GM18499 (cell line): ENCODE measurements at regions not wholly inside any gene's neighbourhood (a gene's known extent, or its start where the extent isn't known, plus 50 kb on each side); places are given as distances from the start of the nearest gene placed in this dataset.

Experiments used
- ATAC-seq: cut with Tn5 transposase; IDR thresholded peaks from one replicate; pipeline ENCODE4 v1.9.1; 2021; ENCODE audit warnings: moderate number of reproducible peaks; ENCODE audit not compliant: insufficient read depth, unreplicated experiment

DNA sequence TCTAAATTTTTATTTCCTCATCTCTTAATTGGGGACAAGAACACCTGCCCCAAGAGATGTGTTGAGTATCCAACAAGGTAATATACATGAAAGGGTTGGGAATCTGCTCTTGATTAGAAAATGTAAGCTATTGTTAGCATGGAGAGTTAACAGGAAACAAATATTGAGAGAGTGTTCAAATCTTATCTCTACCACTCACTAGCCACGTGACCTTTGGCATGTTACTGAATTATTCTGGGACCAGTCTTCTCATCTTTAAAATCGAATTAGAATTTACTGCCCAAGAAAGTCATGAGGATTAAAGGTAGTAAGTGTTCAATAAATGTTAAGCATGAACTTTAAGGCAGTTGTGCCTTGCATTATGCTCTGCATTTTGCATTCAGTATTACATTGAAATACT, 184.7 kb downstream of the MID1IP1 start:
- no peak for ATAC-seq

DNA sequence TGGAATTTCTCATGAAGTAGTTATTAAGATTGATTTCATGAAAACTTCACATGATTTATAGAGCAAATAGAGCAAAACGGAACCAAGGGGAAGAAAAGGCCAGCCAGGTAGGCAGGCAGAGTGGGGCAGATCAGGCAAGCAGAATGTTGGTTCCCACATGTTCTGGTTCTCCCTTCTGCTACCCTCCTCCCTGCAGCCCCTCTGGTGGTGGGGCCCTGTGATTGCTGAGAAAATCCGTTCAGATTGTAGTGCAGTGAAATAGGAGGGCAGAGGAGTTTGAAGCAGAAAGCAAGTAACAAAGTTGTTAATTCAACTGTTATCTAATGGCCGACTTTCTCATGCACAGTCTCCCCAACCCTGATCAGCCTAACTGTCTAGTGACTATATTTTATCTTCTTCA, 185.3 kb downstream of the MID1IP1 start:
- no peak for ATAC-seq

DNA sequence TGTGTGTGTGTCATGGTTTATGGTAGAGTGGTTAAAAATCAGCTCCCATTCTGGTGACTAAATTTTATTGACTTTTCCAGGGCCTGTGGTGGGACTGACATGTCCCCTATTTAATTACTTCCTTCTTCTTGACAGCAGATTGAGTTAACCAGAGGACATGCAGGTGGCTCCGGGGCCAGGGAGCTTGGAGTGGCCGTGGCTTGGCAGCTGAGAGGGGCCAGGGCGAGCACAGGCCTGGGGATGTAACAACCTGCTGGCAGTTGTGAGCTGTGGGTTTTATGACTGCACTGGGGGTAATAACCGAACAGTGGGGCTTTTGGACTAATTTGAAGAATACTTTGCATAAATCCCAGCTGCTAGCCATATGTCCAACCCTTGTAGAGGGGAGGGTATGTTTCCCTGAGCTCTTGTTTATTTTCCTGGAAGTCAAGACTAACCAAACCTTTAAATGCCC, 186.0 kb downstream of the MID1IP1 start:
- no peak for ATAC-seq

DNA sequence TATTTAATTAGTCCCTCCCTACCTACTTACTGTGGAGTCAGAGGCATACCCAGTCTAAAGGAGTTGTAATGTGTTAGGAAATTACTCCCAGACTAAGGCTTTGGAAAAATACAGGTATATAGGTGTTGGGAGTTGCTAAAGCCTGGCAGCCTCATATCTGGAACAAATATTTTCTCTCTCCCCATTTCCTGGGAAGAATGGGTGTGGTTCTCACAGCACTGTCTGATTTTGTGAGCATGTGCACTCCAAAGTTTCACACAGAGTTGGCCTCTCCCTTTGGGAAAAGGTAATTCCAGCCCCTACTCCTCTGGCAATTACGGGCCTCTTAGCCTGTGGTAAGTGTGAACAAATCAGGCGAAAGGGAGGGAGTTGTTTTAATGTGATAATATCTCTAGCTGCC, 187.0 kb downstream of the MID1IP1 start:
- no peak for ATAC-seq

DNA sequence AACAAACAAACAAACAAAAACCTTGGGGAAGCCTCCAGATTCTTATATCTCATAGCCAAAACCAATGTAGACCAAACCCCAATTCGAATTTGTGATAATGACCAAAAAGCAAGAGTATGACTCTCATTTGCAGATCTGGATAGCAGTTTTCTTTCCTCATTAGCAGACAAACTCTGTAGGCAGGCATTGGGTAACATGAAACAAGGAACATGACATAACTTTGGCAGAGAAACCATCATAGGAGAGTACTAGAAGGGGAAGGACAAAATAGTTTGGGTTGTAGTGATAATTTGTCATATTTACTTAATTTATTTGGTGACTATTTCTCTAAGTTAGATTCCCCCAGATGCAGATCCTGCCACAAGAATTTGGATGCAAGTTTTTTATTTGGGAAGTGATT, 187.8 kb downstream of the MID1IP1 start:
- no peak for ATAC-seq

DNA sequence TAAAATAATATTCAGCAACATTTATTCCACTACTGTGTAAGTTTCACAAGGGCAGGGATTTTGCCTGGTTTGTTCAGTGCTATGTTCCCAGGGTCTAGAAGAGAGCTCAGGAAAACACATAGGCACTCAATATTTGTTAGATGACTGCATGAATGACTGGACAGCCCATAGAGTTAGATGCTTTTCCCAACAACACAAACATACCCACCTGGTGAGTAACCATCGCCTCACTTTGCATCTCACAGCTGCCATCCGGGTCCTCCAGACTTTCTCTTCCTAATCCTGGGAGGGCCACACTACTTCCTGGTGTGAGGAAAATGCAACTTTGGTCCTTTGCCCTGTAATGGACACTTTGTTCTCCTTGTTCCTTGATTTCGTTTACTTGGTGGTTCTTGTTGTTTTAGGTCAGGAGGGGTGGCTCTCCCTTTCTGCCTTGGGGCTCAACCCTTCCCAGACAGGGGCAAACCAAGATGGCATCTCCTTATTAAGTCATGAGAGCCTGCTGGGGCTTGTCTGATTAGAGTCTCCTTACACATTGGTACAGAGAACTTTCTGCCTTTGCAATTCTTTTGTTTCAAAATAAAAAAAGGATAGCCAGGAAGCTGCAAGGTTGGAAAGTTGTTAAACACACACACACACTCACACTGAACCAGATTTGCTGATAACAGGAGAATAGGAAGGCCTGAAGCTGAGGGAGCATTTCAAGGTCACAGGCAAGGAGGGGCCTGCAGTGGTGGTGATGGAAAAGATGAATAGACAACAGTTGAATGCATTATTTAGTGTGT, 190.6 kb downstream of the MID1IP1 start:
- no peak for ATAC-seq

DNA sequence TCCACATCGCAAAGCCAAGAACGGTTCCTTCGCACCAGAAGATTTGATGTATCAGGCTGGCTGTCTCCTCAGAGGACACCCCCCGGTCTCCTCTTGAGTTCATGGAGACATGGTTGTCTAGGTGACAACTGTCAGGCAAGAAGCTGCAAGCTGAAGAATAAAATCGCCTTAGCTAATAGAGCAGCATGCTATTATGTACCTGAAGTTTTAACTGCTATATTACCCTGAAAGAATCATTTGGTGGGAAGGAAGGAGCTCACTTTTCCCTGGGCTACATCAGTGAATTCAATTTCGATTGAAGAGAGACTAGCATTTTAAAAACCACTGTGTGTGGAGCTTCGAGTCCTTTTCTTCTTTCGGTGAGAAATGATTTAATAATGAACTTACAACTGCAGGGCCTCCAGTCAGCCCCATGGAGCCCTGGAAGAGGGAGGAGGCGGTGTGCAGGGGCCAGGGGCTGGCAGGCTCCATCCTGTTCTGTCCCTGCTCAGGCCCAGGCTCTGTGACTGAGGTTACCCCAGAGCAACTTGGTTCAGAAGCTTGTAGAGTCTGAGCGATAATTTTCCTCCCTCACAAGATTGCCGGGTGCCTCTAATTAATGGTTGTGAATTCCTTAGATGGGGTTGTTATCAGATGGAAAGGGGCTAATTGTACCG, 191.3 kb downstream of the MID1IP1 start:
- no peak for ATAC-seq

DNA sequence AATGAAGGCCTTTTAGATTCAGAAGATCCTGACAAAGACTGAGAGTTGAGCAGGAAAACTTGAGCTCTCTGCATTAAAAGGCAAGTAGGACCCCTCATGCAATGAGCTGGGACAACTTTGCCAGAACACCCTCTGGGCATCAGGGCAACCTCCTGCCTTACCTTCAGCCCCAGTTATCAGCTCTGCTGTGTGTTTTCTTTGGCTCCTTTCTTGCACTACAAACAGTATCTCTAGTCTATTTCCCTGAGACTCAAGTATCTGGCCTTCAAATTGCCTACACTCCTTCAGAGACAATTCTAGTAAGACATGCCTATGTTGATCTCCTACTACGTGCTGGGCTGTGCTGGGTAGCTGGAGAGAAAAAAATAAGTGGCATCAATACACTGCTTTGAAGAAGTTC, 192.2 kb downstream of the MID1IP1 start:
- ATAC-seq, result no peak

DNA sequence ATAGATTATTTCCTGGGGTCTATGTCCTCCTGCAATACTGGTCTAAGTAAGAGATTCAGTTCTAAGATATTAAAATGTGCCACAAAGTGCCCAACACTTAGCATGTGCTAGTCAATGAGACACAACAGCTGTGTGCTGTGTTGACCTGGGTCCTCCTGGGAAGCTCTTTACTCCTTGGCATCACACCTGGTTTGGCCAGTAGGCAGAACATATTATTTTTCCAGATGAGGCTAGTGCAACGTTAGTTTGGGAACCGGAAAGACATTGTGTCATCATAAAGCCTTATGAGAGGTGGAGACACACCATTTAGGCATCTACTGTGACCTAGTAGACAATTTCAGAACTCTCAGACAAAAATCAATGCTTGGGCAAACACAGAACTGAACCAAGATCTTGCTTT, 197.8 kb downstream of the MID1IP1 start:
- ATAC-seq, result no peak

DNA sequence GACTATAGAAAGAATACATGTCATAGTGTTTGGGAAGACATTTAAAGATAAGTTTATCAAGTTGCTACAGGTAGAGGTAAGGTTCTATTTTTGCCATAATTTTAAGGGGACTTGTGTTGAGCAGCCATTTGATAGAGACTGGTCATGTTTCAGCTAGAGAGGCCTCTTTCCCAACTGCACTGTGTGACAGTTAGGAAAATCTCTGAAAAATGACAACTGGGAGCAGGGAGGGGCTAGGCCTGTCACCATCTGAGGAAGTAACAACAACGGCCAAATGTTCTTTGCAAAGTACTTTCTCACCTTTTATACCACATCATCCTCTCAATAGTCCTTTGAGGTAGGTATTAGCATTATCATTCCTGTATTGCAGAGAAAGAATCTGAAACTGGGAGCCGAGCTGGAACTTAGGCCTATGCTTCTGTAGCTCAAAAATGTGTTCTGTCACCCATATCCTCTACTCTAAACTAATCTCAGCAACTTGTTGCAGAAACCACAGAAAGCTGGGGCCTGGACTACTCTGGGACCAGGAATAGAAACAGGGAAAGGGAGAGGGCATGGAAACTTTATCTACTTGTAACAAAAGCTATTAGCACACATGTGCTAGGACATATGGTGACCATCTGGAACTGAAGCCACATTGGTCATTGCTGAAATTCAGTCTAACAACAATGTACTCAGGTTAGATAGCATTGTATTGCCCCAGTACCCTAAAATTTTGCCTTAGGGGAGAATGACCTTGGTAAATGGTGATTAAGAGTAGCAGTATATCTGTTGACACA, 198.9 kb downstream of the MID1IP1 start:
- ATAC-seq, result no peak

DNA sequence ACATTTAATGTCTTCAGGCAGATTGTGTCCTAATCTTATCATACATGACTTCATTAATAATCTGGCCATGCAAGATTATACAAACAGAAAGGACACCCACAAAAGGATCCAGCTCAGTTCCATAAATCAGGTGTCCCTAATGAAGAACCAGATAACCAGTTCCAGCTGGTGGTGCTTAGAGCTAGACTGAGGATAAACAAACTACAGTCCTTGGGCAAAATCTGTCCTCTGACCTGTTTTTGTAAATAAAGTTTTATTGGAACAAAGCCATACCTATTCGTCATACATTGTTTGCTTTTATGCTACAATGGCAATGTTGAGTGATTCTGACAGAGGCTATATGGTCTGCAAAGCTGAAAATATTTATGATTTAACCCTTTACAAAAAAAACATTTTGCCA, 199.5 kb downstream of the MID1IP1 start:
- ATAC-seq, result no peak

DNA sequence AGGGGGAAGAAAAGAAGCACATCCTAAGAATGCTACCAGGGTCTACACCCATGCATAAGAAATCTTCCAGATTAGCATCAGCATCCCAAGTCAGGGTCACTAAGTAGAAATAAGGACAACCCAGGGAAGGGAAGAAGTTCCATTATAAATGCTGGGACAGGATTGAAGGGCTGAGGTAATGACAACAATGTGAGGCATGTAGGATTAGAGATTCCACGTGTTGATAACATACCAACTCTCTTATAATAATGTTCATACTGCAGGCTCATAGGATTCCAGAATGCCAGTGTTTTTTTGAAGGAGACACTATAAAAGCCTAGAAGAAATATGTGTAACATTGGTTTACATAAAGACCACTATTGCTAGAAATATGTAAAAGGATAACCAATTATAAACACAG, 201.2 kb downstream of the MID1IP1 start:
- ATAC-seq, result no peak

DNA sequence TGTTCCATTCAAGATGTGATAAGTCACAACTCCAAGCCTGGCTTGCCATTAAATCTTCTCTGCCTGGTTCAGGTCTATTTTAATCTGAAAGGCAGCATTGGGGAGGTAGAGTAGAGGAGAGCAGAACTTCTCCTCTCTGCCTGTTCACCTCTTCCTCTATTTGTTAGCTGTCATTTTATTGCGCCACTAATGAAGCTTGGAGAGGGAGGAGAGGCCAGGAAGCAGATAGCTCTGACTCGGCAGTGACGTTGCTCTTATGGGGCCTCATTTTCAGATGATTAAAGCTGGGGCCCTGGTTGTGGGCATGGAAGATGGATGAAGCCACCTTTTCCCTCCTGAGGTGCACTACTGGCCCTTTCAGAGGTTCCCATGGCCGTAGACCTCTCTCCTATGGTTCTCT, 207.3 kb downstream of the MID1IP1 start:
- ATAC-seq, result no peak

DNA sequence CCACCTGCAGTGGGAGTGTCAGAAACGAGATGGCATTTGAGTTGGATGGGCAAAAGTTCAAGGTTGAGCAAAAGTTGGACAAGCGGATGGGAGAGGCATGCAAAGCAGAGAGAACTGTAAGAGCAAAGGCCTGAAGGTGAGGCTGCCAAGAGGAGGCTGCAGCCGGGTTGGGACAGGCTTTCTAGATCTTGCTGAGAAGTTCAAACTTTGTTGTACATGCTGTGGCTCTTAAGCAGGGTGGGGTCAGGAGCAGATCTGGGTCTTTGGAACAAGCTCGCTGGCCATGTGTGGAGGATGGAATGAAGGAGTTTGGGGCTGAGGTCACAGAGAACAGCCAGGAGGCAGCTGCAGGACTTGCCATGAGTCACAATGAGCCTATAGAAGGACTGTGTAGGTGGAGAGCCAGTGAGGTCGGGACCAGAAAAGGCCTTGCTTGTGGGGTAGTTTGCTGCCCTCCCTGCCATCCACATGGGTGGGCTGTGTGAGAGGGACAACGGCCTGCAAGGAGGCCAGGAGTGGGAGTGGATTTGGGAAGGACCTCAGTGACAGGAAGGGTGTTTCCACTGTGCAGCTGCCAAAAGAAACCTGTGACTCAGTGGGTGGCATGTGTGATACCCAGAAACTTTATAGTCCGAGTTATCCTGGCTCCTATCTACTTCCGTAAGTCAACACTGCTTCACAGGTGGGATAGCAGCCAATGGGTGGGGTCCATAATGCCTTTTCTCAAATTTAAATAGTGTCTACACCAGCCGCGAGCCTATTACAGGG, 210.4 kb downstream of the MID1IP1 start:
- no peak for ATAC-seq

DNA sequence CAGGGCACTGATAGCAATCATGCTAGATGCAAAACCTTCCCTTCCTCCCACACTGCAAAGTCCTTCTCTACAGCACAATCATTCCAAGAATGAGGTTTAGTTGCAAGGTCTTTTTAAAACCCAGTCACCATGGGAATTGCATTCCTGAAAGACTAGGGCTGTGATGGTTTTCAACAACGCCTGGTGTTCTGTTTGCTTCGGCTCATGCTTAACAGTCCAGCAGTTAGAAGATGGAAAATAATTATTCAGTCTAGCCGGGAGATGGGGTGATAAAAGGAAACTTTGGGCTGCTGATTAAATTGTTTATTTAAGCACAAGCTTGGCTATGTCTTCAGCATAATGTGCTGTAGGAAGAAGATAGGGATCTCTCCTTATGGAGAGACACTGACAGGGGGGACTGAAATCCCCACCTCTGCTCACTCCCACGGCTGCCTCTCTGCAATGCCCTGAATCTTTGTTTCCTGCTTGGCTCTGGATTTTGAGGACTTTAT, 211.4 kb downstream of the MID1IP1 start:
- ATAC-seq, result no peak

DNA sequence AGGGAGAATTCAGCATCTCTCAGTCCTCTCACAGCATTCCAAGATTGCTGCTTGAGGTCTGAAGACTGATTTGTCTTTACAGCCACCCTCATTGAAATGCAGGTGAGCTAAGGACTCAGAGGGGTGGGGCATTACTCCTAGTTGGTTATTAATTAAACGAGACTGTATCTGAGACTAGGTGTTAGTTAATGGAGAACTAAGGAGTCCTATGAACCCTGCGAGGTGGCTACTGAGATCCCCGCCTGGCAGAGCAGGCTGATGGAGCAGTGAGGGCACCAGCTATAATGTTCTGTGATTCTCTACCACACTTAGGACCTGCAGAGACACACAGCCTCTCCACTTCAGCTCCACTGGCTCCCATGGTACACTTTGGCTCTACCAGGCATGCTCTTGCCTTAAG, 215.3 kb downstream of the MID1IP1 start:
- ATAC-seq, result no peak

DNA sequence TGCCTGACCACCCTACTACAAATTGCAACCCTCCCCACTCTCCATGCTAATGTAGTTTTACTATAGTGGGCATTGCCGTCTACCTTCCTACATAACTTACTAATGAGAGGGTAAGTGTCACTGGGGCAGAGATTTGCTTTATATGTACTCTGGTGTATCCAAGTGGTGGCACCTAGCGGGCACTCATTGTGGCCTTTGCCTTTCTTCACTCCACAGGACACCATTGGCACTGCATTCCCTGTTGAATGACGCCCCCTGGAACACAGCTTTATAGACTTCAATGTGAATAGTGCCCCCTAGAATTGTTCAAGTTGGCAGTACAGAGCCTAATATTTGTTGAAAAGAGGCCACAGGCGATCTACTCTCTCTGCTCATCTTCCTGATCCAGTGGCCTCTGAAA, 215.8 kb downstream of the MID1IP1 start:
- ATAC-seq, result no peak

DNA sequence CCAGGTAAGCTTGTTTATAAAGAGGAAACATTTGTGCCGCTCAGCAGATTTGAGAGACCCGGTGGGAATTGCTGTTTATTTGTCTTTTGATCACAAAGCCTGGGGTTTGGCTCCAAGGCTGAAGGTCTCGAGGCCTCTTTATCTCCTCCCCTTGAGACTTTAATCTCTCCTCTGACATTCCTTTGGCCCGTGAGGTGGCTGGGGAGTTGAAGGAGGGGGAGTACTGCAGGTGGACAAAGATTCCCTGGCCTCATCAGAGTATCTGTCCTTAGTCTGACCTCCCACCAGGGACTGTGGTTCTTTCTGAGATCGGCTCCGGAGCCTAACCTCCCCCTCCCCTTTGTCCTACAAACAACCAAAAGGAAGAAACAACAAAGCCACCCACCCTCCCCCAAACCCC, 216.5 kb downstream of the MID1IP1 start:
- no peak for ATAC-seq

DNA sequence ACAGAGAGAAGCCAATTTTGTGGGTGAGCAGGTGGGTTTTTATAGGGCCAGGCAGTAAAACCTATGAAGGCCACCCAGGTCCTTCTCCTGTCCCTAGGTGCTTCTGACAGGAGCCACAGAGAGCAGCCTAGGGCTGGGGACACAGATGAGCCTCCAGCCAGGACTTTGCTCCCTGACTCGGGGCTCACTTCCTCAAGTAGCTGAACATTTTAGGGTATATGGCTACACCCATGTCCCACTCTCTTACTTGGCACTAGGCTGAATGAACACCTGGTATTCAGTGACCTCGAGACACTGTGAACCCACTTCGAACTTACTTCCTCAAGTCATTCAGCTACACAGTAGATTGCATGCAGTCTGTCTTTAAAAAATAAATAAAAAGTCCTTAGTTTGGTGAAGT, 217.3 kb downstream of the MID1IP1 start:
- ATAC-seq, result no peak

DNA sequence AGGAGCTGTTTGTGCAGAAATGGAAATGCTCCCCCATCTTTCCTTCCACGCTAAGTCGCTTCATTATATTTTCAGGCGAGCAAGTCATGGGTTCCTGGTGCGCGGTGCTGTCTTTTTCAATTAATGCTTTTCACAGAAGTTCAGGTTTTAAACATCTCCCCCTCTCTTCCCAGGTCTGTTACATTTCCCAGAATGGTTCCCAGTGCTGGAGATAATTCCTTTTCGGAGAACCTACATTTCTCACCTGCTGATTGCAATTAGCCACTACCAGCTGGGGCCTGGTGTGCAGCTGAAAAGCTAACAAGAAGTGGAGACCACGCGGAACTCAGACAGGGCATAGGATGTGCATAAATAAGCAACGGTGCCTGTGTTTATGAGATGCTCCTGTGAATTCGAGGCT, 217.8 kb downstream of the MID1IP1 start:
- no peak for ATAC-seq
